HFFc6 (cell line): ENCODE measurements at regions not wholly inside any gene's neighbourhood (a gene's known extent, or its start where the extent isn't known, plus 50 kb on each side); places are given as distances from the start of the nearest gene placed in this dataset.
"Not testable (repeated sequence)": the region's sequence is repeated elsewhere in the genome, so short reads cannot be mapped to it uniquely, and the experiment has no call there.

Source experiments
- DNase-seq: peaks from one replicate; pipeline ENCODE4 v3.0.0-alpha.2; 2018
- H3K27ac Mint-ChIP-seq: 2 replicates; pipeline ENCODE4 v1.8.0; 2020; ENCODE audit warnings: mild to moderate bottlenecking, mixed read lengths
- H3K27me3 Mint-ChIP-seq: 2 replicates; pipeline ENCODE4 v1.8.0; 2021; ENCODE audit warnings: mild to moderate bottlenecking, moderate library complexity, mixed read lengths; ENCODE audit not compliant: insufficient read depth
- H3K36me3 Mint-ChIP-seq: 2 replicates; pipeline ENCODE4 v1.8.0; 2021; ENCODE audit warnings: low read depth, mixed read lengths
- H3K4me1 Mint-ChIP-seq: 2 replicates; pipeline ENCODE4 v1.8.0; 2020; ENCODE audit warnings: low read depth, mixed read lengths
- H3K4me3 Mint-ChIP-seq: 2 replicates; pipeline ENCODE4 v1.8.0; 2020; ENCODE audit warnings: mild to moderate bottlenecking, moderate library complexity, mixed read lengths
- H3K9me3 Mint-ChIP-seq: 2 replicates; pipeline ENCODE4 v1.8.0; 2020; ENCODE audit warnings: mild to moderate bottlenecking, mixed read lengths
- CTCF ChIP-seq: fragments of 200-600 bp; sonication (generic); IDR thresholded peaks from 2 replicates; pipeline ENCODE4 v1.5.0; 2021; ENCODE audit warnings: antibody characterized with exemption, mild to moderate bottlenecking

- Mint-ChIP-seq H3K4me1 (no peaks in the 10 kb centered on the region), H3K27ac (no peak overlapping the region), H3K27me3 (no peaks in the 10 kb centered on the region), H3K36me3 (no peaks in the 10 kb centered on the region), H3K4me3 (no peak overlapping the region), H3K9me3 (peaks cover 33% of the 10 kb centered on the region)
- TF ChIP-seq CTCF: no peak
- DNase-seq: no peak
Observed at GRCh38 chr4:62619971-62620370, 1419.8 kb downstream of the ADGRL3 start.

- Mint-ChIP-seq H3K27me3 (no peaks in the 10 kb centered on the region), H3K27ac (no peak overlapping the region), H3K9me3 (peaks cover 36% of the 10 kb centered on the region), H3K36me3 (no peaks in the 10 kb centered on the region), H3K4me1 (no peaks in the 10 kb centered on the region), H3K4me3 (no peak overlapping the region)
- TF ChIP-seq CTCF: no peak
- no peak for DNase-seq
Observed at GRCh38 chr4:62618042-62618441, 1417.9 kb downstream of the ADGRL3 start.

GRCh38 chr4:62601737-62602136 is 1401.6 kb downstream of the ADGRL3 start:
- DNase-seq: no peak
- Mint-ChIP-seq H3K27ac (no peak overlapping the region), H3K4me1 (no peaks in the 10 kb centered on the region)

GRCh38 chr4:62595265-62595664 is 1395.1 kb downstream of the ADGRL3 start:
- not testable (repeated sequence) for H3K36me3 Mint-ChIP-seq, H3K4me3 Mint-ChIP-seq, H3K27ac Mint-ChIP-seq, H3K27me3 Mint-ChIP-seq, DNase-seq, H3K4me1 Mint-ChIP-seq
- H3K9me3 Mint-ChIP-seq: peaks cover 40% of the 10 kb centered on the region
- TF ChIP-seq CTCF: peak; percentile 24; the same call in 1 of the 2 replicates

More at GRCh38 chr4:62601737-62602136, 1401.6 kb downstream of the ADGRL3 start:
- no peak for TF ChIP-seq CTCF
- no peaks in the 10 kb centered on the region for H3K27me3 Mint-ChIP-seq
- H3K4me3 Mint-ChIP-seq: no peak overlapping the region
- peaks cover 14% of the 10 kb centered on the region; the same call in 1 of the 2 replicates for H3K9me3 Mint-ChIP-seq
- H3K36me3 Mint-ChIP-seq: no peaks in the 10 kb centered on the region

GRCh38 chr4:62591756-62592155 is 1391.6 kb downstream of the ADGRL3 start:
- TF ChIP-seq CTCF: no peak
- no peak overlapping the region for H3K4me3 Mint-ChIP-seq
- no peak for DNase-seq
- no peaks in the 10 kb centered on the region; the same call in 1 of the 2 replicates for H3K27me3 Mint-ChIP-seq
- H3K36me3 Mint-ChIP-seq: no peaks in the 10 kb centered on the region; the same call in 1 of the 2 replicates
- no peaks in the 10 kb centered on the region for H3K4me1 Mint-ChIP-seq
- H3K27ac Mint-ChIP-seq: no peak overlapping the region
- peaks cover 58% of the 10 kb centered on the region for H3K9me3 Mint-ChIP-seq

- Mint-ChIP-seq H3K9me3 (peaks cover 52% of the 10 kb centered on the region), H3K36me3 (no peaks in the 10 kb centered on the region; the same call in 1 of the 2 replicates), H3K4me3 (no peak overlapping the region), H3K4me1 (no peaks in the 10 kb centered on the region), H3K27ac (no peak overlapping the region), H3K27me3 (no peaks in the 10 kb centered on the region)
- TF ChIP-seq CTCF: no peak
- DNase-seq: no peak
Observed at GRCh38 chr4:62588671-62589070, 1388.5 kb downstream of the ADGRL3 start.
